T-helper 22 cell (primary cell): ENCODE measurements at regions not wholly inside any gene's neighbourhood (a gene's known extent, or its start where the extent isn't known, plus 50 kb on each side); places are given as distances from the start of the nearest gene placed in this dataset.
"Not testable (repeated sequence)": the region's sequence is repeated elsewhere in the genome, so short reads cannot be mapped to it uniquely, and the experiment has no call there.

ENCODE experiments used
- DNase-seq: peaks from one replicate; pipeline ENCODE4 v3.0.0-alpha.2; 2020; ENCODE audit warnings: low read depth

- no peak for DNase-seq
These were observed 477.6 kb downstream of the TMEM232 start for GRCh38 chr5:110248921-110249320.

GRCh38 chr5:110250355-110250754 lies 476.1 kb downstream of the TMEM232 start:
- no peak for DNase-seq

- DNase-seq, result no peak
These were observed 475.7 kb downstream of the TMEM232 start for GRCh38 chr5:110250755-110251154.

GRCh38 chr5:110251366-110251765 lies 475.1 kb downstream of the TMEM232 start:
- no peak for DNase-seq

GRCh38 chr5:110255194-110255593 lies 471.3 kb downstream of the TMEM232 start:
- DNase-seq, result no peak

GRCh38 chr5:110256298-110256697 lies 470.2 kb downstream of the TMEM232 start:
- no peak for DNase-seq

GRCh38 chr5:110257971-110258370 lies 468.5 kb downstream of the TMEM232 start:
- DNase-seq, result no peak

- DNase-seq, result no peak
These were observed 467.8 kb downstream of the TMEM232 start for GRCh38 chr5:110258460-110259216.

- DNase-seq, result no peak
These were observed 463.7 kb downstream of the TMEM232 start for GRCh38 chr5:110262749-110263148.

GRCh38 chr5:110264661-110265060 lies 461.8 kb downstream of the TMEM232 start:
- DNase-seq, result no peak

GRCh38 chr5:110265162-110265561 lies 461.3 kb downstream of the TMEM232 start:
- no peak for DNase-seq

- no peak for DNase-seq
These were observed 458.8 kb downstream of the TMEM232 start for GRCh38 chr5:110267714-110268113.

GRCh38 chr5:110268283-110268682 lies 458.2 kb downstream of the TMEM232 start:
- DNase-seq, result no peak

GRCh38 chr5:110268985-110269384 lies 457.5 kb downstream of the TMEM232 start:
- no peak for DNase-seq

GRCh38 chr5:110269478-110270142 lies 456.9 kb downstream of the TMEM232 start:
- DNase-seq, result no peak

- no peak for DNase-seq
These were observed 450.6 kb downstream of the TMEM232 start for GRCh38 chr5:110275878-110276277.

GRCh38 chr5:110278449-110278848 lies 448.0 kb downstream of the TMEM232 start:
- DNase-seq, result not testable (repeated sequence)

GRCh38 chr5:110284121-110284520 lies 442.4 kb downstream of the TMEM232 start:
- DNase-seq, result not testable (repeated sequence)

- DNase-seq, result no peak
These were observed 437.5 kb downstream of the TMEM232 start for GRCh38 chr5:110288766-110289511.

- DNase-seq, result no peak
These were observed 437.0 kb downstream of the TMEM232 start for GRCh38 chr5:110289512-110289810.

- DNase-seq, result no peak
These were observed 435.9 kb downstream of the TMEM232 start for GRCh38 chr5:110290542-110290941.

- DNase-seq, result no peak
These were observed 432.2 kb downstream of the TMEM232 start for GRCh38 chr5:110294281-110294680.

- DNase-seq, result no peak
These were observed 429.3 kb downstream of the TMEM232 start for GRCh38 chr5:110297152-110297670.
